Uterus (tissue), 3 donors: ENCODE measurements at regions not wholly inside any gene's neighbourhood (a gene's known extent, or its start where the extent isn't known, plus 50 kb on each side); places are given as distances from the start of the nearest gene placed in this dataset.

Source experiments
- DNase-seq, 2 donors: peaks; one replicate each; pipeline ENCODE4 v3.0.0-alpha.2; 2019 to 2020
- H3K27ac ChIP-seq, 2 donors: fragments of 200-600 bp; sonication (generic); 1 replicate in 1 of 2; 2 replicates in 1 of 2; pipeline ENCODE4 v1.5.1; 2016 to 2018
- H3K27me3 ChIP-seq, 2 donors: fragments of 200-600 bp; sonication (generic); one replicate each; pipeline ENCODE4 v1.5.1; 2018 to 2019; ENCODE audit warnings: control low read depth in 1 of 2
- H3K36me3 ChIP-seq, 2 donors: fragments of 200-600 bp; sonication (generic); one replicate each; pipeline ENCODE4 v1.5.1; 2019; ENCODE audit warnings: control low read depth in 1 of 2
- H3K4me1 ChIP-seq, 2 donors: fragments of 200-600 bp; sonication (generic); one replicate each; pipeline ENCODE4 v1.5.1; 2018 to 2019; ENCODE audit warnings: control low read depth in 1 of 2
- H3K4me3 ChIP-seq, 2 donors: fragments of 200-600 bp; sonication (generic); 1 replicate in 1 of 2; 2 replicates in 1 of 2; pipeline ENCODE4 v1.5.1; 2018 to 2019; ENCODE audit warnings: mild to moderate bottlenecking in 1 of 2
- H3K9me3 ChIP-seq, 2 donors: fragments of 200-600 bp; sonication (generic); one replicate each; pipeline ENCODE4 v1.5.1; 2019; ENCODE audit warnings: control low read depth in 1 of 2
- POLR2A ChIP-seq, 2 donors: fragments of 450-650 bp; IDR thresholded peaks; one replicate each; pipeline ENCODE4 v1.6.1; 2016; ENCODE audit warnings: antibody characterized with exemption in 2 of 2, mild to moderate bottlenecking in 1 of 2, moderate library complexity in 1 of 2
- intact Hi-C: fragments of 100-400 bp; cut with DNase I; formaldehyde crosslinking; loops from one replicate; pipeline ENCODE4 v1.15.1; 2023; ENCODE audit warnings: low total_unique reads
- TF ChIP-seq, protein P1 (sequence below), 4 experiments: fragments of 200-600 bp in 2 of 4; fragments of 450-650 bp in 2 of 4; sonication (generic) in 2 of 4; IDR thresholded peaks; one replicate each; pipeline ENCODE4 v1.5.1; 2016 to 2019; ENCODE audit warnings: antibody characterized with exemption in 4 of 4, mild to moderate bottlenecking in 2 of 4, moderate library complexity in 1 of 4
- donor health status: DM: yes; HTN: yes; CAD: no.

DNA sequence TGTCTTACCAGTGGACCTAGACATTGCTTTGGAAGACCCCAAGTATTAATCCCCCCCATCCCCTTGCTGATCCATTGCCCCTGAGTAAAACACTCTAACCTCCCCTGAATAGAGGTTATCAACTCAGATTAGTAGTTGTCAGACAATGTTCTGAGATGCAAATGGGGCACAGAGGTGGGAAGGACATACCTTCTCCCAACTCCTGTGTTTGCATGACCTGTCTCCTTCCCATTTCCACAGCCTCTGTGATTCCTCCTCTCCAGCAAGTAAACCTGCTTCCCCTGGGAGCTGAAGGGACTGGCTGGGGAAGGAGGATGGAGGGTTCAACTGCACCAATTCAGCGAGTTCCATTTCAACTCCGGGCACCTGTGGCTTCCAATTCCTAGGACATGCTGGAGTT lies 199.8 kb upstream of the SASH1 start:
- no peaks in the 10 kb centered on the region for H3K4me1 ChIP-seq
- intact Hi-C loops = no loop called here
- no peak for TF ChIP-seq POLR2A (IDR thresholded peaks at IDR 0.05)
- TF ChIP-seq, protein P1, sequence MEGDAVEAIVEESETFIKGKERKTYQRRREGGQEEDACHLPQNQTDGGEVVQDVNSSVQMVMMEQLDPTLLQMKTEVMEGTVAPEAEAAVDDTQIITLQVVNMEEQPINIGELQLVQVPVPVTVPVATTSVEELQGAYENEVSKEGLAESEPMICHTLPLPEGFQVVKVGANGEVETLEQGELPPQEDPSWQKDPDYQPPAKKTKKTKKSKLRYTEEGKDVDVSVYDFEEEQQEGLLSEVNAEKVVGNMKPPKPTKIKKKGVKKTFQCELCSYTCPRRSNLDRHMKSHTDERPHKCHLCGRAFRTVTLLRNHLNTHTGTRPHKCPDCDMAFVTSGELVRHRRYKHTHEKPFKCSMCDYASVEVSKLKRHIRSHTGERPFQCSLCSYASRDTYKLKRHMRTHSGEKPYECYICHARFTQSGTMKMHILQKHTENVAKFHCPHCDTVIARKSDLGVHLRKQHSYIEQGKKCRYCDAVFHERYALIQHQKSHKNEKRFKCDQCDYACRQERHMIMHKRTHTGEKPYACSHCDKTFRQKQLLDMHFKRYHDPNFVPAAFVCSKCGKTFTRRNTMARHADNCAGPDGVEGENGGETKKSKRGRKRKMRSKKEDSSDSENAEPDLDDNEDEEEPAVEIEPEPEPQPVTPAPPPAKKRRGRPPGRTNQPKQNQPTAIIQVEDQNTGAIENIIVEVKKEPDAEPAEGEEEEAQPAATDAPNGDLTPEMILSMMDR (IDR thresholded peaks at IDR 0.05) = no peak

DNA sequence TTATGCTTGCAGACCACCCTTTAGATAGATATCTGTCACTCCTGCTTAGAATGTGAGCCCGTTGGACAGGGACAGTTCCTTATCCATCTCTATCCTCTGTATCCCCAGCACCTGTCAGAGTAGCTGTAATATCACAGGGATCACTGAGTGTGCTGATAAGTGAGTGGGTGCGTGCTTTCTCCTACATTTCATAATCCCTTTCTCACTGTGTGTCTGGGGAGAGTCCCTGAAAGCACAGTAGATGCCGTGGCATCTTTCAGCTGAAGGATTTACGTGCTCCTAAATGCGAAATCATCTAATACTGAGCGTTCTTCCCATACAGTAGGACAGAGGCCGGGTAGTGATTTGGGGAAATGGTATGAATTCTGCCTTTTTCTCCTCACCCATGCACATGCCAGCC lies 198.9 kb upstream of the SASH1 start:
- intact Hi-C loops = no loop called here

More for the DNA sequence above, 199.8 kb upstream of the SASH1 start:
- Histone ChIP-seq H3K4me3 (no peak overlapping the region), H3K27me3 (no peaks in the 10 kb centered on the region), H3K9me3 (no peaks in the 10 kb centered on the region), H3K27ac (no peak overlapping the region), H3K36me3 (no peaks in the 10 kb centered on the region)
- no peak for DNase-seq

DNA sequence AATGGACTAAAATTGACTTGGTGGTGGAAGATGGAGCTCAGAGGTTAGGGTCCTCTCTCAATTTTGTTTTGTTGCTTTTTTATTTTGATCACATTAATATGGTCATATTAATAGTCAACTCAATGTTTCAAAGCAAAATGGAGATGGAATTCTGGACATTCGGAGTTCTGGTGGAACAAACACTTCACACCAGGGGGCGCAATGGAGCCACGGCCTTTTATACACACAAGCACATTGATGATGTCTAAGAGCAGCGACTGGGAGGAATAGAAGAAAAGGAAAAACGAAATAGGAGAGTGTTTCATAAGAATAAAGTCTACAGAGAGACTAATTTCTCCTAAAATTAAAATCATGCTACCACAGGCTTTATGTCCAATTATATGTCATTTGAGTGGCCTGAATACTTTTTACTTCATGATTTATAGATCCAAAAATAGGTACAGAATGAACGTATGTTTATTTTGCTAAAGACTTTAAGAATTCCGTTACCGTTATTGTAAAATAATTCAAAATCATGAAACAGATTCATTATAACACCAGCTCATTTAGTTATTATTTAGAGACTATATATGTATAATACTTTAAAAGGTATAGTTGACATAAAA lies 197.6 kb upstream of the SASH1 start:
- TF ChIP-seq, protein P1 (IDR thresholded peaks at IDR 0.05) = peak; percentile 50 to 70 (median 54)
- TF ChIP-seq POLR2A (IDR thresholded peaks at IDR 0.05) = no peak
- intact Hi-C loops = no loop called here
- Histone ChIP-seq H3K27me3 (no peaks in the 10 kb centered on the region), H3K9me3 (no peaks in the 10 kb centered on the region), H3K27ac (no peak overlapping the region), H3K36me3 (no peaks in the 10 kb centered on the region), H3K4me1 (no peaks in the 10 kb centered on the region), H3K4me3 (no peak overlapping the region)
- peak; percentile 54 to 60 for DNase-seq

More for the DNA sequence above, 198.9 kb upstream of the SASH1 start:
- Histone ChIP-seq H3K4me1 (no peaks in the 10 kb centered on the region), H3K4me3 (no peak overlapping the region), H3K27ac (no peak overlapping the region), H3K27me3 (no peaks in the 10 kb centered on the region), H3K9me3 (no peaks in the 10 kb centered on the region), H3K36me3 (no peaks in the 10 kb centered on the region)
- TF ChIP-seq POLR2A (IDR thresholded peaks at IDR 0.05) = no peak
- TF ChIP-seq, protein P1 (IDR thresholded peaks at IDR 0.05) = no peak
- DNase-seq = no peak

- intact Hi-C loops = no loop called here
- no peak for TF ChIP-seq POLR2A (IDR thresholded peaks at IDR 0.05)
- TF ChIP-seq, protein P1 (IDR thresholded peaks at IDR 0.05) = no peak
These were observed 195.7 kb upstream of the SASH1 start for GRCh38 chr6:148146717-148147462.

GRCh38 chr6:148147463-148147830 lies 195.2 kb upstream of the SASH1 start:
- Histone ChIP-seq H3K27me3 (no peaks in the 10 kb centered on the region), H3K4me1 (no peaks in the 10 kb centered on the region), H3K9me3 (no peaks in the 10 kb centered on the region), H3K36me3 (no peaks in the 10 kb centered on the region), H3K4me3 (no peak overlapping the region), H3K27ac (no peak overlapping the region)
- TF ChIP-seq, protein P1 (IDR thresholded peaks at IDR 0.05) = no peak
- no peak for TF ChIP-seq POLR2A (IDR thresholded peaks at IDR 0.05)
- intact Hi-C loops = no loop called here
- no peak for DNase-seq

More at GRCh38 chr6:148146717-148147462, 195.7 kb upstream of the SASH1 start:
- H3K27me3 ChIP-seq = no peaks in the 10 kb centered on the region
- no peak overlapping the region for H3K27ac ChIP-seq
- no peaks in the 10 kb centered on the region for H3K4me1 ChIP-seq
- no peak overlapping the region for H3K4me3 ChIP-seq
- no peaks in the 10 kb centered on the region for H3K36me3 ChIP-seq
- no peak for DNase-seq
- H3K9me3 ChIP-seq = no peaks in the 10 kb centered on the region
